BE2C (cell line): ENCODE measurements at regions not wholly inside any gene's neighbourhood (a gene's known extent, or its start where the extent isn't known, plus 50 kb on each side); places are given as distances from the start of the nearest gene placed in this dataset.
A peak's percentile ranks its signal among the peaks of the same experiment; 100 is the strongest.

Source experiments
- DNase-seq: peaks from one replicate; pipeline ENCODE4 v3.0.0-alpha.2; 2020
- H3K27me3 ChIP-seq: fragments of 250-450 bp; sonication (Bioruptor Pico); 2 replicates; pipeline ENCODE4 v1.5.1; 2020; ENCODE audit warnings: mild to moderate bottlenecking
- H3K36me3 ChIP-seq: fragments of 250-450 bp; sonication (Bioruptor Pico); 2 replicates; pipeline ENCODE4 v1.5.1; 2020; ENCODE audit warnings: mild to moderate bottlenecking
- H3K4me1 ChIP-seq: fragments of 250-450 bp; sonication (Bioruptor Pico); 2 replicates; pipeline ENCODE4 v1.5.1; 2020
- H3K4me3 ChIP-seq: 2 replicates; pipeline ENCODE4 v1.5.1; 2011; ENCODE audit warnings: low read depth, low read length
- H3K9me3 ChIP-seq: fragments of 250-450 bp; sonication (Bioruptor Pico); 2 replicates; pipeline ENCODE4 v1.5.1; 2020
- TF ChIP-seq, protein P1 (sequence below): IDR thresholded peaks from 2 replicates; pipeline ENCODE4 v1.5.1; 2012; ENCODE audit warnings: mild to moderate bottlenecking, low read depth, low read length

- TF ChIP-seq, protein P1, sequence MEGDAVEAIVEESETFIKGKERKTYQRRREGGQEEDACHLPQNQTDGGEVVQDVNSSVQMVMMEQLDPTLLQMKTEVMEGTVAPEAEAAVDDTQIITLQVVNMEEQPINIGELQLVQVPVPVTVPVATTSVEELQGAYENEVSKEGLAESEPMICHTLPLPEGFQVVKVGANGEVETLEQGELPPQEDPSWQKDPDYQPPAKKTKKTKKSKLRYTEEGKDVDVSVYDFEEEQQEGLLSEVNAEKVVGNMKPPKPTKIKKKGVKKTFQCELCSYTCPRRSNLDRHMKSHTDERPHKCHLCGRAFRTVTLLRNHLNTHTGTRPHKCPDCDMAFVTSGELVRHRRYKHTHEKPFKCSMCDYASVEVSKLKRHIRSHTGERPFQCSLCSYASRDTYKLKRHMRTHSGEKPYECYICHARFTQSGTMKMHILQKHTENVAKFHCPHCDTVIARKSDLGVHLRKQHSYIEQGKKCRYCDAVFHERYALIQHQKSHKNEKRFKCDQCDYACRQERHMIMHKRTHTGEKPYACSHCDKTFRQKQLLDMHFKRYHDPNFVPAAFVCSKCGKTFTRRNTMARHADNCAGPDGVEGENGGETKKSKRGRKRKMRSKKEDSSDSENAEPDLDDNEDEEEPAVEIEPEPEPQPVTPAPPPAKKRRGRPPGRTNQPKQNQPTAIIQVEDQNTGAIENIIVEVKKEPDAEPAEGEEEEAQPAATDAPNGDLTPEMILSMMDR: no peak
Observed at GRCh38 chr6:95815389-95816056, 200.3 kb upstream of the FUT9 start.

DNA sequence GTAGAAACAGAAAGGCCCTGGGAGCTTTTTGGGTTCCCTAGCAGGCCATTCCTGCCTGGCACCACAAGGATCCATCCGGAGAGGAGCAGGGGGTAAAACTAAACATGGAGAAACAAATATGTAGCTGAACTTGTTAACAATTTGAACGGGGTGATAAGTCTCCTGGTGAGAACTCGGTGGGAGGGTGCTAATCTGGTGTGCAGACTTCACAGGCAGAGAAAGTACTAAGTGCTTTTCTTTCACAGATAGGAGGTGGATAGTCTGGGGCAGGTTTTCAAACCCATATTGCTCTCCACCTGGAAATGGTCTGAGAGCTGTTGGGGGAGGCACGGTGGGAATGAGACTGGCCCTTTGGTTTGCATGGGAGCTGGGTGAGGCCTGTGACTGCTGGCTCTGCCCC lies 196.3 kb upstream of the FUT9 start:
- no peak overlapping the region for H3K4me3 ChIP-seq
- H3K4me1 ChIP-seq: no peaks in the 10 kb centered on the region
- DNase-seq: no peak
- H3K9me3 ChIP-seq: no peaks in the 10 kb centered on the region
- no peaks in the 10 kb centered on the region for H3K27me3 ChIP-seq
- TF ChIP-seq, protein P1: no peak
- no peaks in the 10 kb centered on the region for H3K36me3 ChIP-seq

More at GRCh38 chr6:95815389-95816056, 200.3 kb upstream of the FUT9 start:
- Histone ChIP-seq H3K4me3 (no peak overlapping the region), H3K27me3 (no peaks in the 10 kb centered on the region), H3K9me3 (no peaks in the 10 kb centered on the region), H3K4me1 (no peaks in the 10 kb centered on the region), H3K36me3 (no peaks in the 10 kb centered on the region)
- no peak for DNase-seq

DNA sequence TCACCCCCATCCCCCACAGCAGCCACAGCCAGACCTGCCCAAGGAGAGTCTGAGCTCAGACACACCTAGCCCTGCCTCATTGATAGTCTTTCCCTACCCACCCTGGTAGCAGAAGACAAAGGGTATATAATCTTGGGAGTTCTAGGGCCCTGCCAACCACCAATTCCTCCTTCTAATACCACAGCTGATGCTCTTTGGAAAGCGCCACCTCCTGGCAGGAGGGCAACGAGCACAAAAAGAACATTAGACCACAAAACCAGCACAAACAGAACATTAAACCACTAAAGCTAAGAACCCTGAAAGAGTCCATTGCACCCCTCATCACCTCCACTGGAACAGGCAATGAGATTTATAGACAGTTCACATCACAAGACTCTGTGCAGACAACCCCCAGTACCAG lies 195.8 kb upstream of the FUT9 start:
- Histone ChIP-seq H3K4me1 (no peaks in the 10 kb centered on the region), H3K9me3 (no peaks in the 10 kb centered on the region), H3K36me3 (no peaks in the 10 kb centered on the region), H3K4me3 (no peak overlapping the region), H3K27me3 (no peaks in the 10 kb centered on the region)
- TF ChIP-seq, protein P1: peak; percentile 25; the same call in 1 of the 2 replicates
- peak; percentile 13 for DNase-seq

GRCh38 chr6:95830859-95831557 lies 184.8 kb upstream of the FUT9 start:
- H3K27me3 ChIP-seq: no peaks in the 10 kb centered on the region
- TF ChIP-seq, protein P1: no peak
- no peaks in the 10 kb centered on the region for H3K36me3 ChIP-seq
- no peaks in the 10 kb centered on the region for H3K9me3 ChIP-seq
- no peaks in the 10 kb centered on the region for H3K4me1 ChIP-seq
- DNase-seq: no peak
- H3K4me3 ChIP-seq: no peak overlapping the region

DNA sequence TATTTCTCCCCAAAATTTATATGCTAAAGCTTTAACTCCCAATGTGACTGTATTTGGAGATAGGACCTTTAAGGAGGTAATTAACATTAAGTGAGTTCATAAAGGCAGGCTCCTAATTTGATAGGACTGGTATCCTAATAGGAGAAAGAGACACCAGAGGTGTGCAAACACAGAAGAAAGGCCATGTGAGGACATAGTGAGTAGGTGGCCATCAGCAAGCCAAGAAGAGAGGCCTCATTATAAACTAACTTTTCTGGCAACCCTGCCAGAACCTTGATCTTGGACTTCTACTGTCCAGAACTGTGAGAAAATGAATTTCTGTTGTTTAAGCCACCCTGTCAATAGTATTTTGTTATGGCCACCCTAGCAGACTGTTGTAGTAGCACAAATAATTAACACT lies 177.9 kb upstream of the FUT9 start:
- TF ChIP-seq, protein P1: no peak
- H3K4me1 ChIP-seq: no peaks in the 10 kb centered on the region
- no peaks in the 10 kb centered on the region for H3K9me3 ChIP-seq
- DNase-seq: no peak
- no peak overlapping the region for H3K4me3 ChIP-seq
- H3K27me3 ChIP-seq: no peaks in the 10 kb centered on the region
- no peaks in the 10 kb centered on the region for H3K36me3 ChIP-seq

- no peaks in the 10 kb centered on the region for H3K27me3 ChIP-seq
- no peaks in the 10 kb centered on the region for H3K4me1 ChIP-seq
- no peaks in the 10 kb centered on the region for H3K36me3 ChIP-seq
- H3K9me3 ChIP-seq: no peaks in the 10 kb centered on the region
- TF ChIP-seq, protein P1: no peak
- H3K4me3 ChIP-seq: no peak overlapping the region
- DNase-seq: no peak
Observed at GRCh38 chr6:95841560-95841959, 174.2 kb upstream of the FUT9 start.
